ENCODE measurements at regions not wholly inside any gene's neighbourhood (a gene's known extent, or its start where the extent isn't known, plus 50 kb on each side); places are given as distances from the start of the nearest gene placed in this dataset.

DNA sequence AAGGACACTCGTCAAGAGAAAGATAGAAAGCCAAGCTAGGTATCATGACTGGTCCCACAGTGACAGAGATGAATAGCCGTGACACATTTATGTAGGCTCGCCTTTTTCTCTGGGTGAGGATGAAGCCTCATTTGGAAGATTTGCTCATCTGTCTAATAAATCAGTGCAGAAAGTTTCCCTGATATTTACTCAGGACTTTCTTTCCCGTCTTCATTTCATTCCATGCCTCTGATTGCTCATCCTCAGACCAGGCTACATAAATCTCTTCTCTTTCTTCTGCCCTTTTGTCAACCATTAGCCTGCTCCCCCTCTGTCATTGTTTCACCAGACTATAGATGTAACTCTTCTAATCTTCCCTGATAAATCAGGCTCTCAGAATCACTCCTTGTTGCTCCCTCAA lies 361.8 kb upstream of the MEIS1 start:
- H3K4me3 Mint-ChIP-seq = no peak overlapping the region
- Histone ChIP-seq H3K36me3 (replicated peaks in 1 of 2; ENCODE audit: control extremely low read depth in 1 of 2, control insufficient read depth in 1 of 2, extremely low read depth in 1 of 2, insufficient read depth in 2 of 2, low read length in 1 of 2) (no peaks in the 10 kb centered on the region), H3K4me3 (ENCODE audit: control extremely low read depth in 1 of 5, extremely low read depth in 1 of 5, insufficient read depth in 1 of 5, low read depth in 2 of 5, low read length in 4 of 5) (no peak overlapping the region), H3K9me3 (ENCODE audit: control extremely low read depth in 1 of 3, control insufficient read depth in 2 of 3, insufficient read depth in 1 of 3, low read length in 2 of 3) (no peaks in the 10 kb centered on the region), H3K27ac (ENCODE audit: low read length in 2 of 2) (no peak overlapping the region), H4K20me1 (ENCODE audit: control insufficient read depth, insufficient read depth, low read length, poor library complexity, severe bottlenecking) (no peaks in the 10 kb centered on the region), H3K27me3 (replicated peaks in 1 of 4; ENCODE audit: control extremely low read depth in 1 of 4, control insufficient read depth in 3 of 4, insufficient read depth in 4 of 4, low read length in 3 of 4) (no peaks in the 10 kb centered on the region), H3K79me2 (ENCODE audit: control insufficient read depth, insufficient read depth, low read length) (no peaks in the 10 kb centered on the region), H3K4me2 (replicated peaks; ENCODE audit: low read depth, low read length, poor library complexity, severe bottlenecking) (no peak overlapping the region), H3K9ac (ENCODE audit: low read length) (no peak overlapping the region), H2AFZ (ENCODE audit: insufficient read depth, low read depth, low read length, poor library complexity, severe bottlenecking) (no peak overlapping the region), H3K4me1 (ENCODE audit: control insufficient read depth in 2 of 2, insufficient read depth in 2 of 2, low read length in 2 of 2) (no peaks in the 10 kb centered on the region)
- ATAC-seq (ENCODE audit: low read depth) (no peak), DNase-seq (no peak)
- TF ChIP-seq, protein P1, sequence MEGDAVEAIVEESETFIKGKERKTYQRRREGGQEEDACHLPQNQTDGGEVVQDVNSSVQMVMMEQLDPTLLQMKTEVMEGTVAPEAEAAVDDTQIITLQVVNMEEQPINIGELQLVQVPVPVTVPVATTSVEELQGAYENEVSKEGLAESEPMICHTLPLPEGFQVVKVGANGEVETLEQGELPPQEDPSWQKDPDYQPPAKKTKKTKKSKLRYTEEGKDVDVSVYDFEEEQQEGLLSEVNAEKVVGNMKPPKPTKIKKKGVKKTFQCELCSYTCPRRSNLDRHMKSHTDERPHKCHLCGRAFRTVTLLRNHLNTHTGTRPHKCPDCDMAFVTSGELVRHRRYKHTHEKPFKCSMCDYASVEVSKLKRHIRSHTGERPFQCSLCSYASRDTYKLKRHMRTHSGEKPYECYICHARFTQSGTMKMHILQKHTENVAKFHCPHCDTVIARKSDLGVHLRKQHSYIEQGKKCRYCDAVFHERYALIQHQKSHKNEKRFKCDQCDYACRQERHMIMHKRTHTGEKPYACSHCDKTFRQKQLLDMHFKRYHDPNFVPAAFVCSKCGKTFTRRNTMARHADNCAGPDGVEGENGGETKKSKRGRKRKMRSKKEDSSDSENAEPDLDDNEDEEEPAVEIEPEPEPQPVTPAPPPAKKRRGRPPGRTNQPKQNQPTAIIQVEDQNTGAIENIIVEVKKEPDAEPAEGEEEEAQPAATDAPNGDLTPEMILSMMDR (IDR thresholded peaks at IDR 0.05) = no peak
- TF ChIP-seq EZH2 (IDR thresholded peaks at IDR 0.05; ENCODE audit: borderline replicate concordance, insufficient read depth, low read depth, low read length, poor library complexity, severe bottlenecking) = no peak
- ChIA-PET CTCF (no interaction called here), POLR2A (no interaction called here)
- intact Hi-C loops (cut with micrococcal nuclease) = no loop called here
- no peaks in the 10 kb centered on the region for H3K9me3 Mint-ChIP-seq (ENCODE audit: insufficient read depth)
- H3K27me3 Mint-ChIP-seq = no peaks in the 10 kb centered on the region
- no peak overlapping the region for H3K27ac Mint-ChIP-seq
- no peaks in the 10 kb centered on the region for H3K4me1 Mint-ChIP-seq
- WGBS (ENCODE audit: insufficient coverage) = 72% methylated on average over 2 of the region's 4 CpGs

DNA sequence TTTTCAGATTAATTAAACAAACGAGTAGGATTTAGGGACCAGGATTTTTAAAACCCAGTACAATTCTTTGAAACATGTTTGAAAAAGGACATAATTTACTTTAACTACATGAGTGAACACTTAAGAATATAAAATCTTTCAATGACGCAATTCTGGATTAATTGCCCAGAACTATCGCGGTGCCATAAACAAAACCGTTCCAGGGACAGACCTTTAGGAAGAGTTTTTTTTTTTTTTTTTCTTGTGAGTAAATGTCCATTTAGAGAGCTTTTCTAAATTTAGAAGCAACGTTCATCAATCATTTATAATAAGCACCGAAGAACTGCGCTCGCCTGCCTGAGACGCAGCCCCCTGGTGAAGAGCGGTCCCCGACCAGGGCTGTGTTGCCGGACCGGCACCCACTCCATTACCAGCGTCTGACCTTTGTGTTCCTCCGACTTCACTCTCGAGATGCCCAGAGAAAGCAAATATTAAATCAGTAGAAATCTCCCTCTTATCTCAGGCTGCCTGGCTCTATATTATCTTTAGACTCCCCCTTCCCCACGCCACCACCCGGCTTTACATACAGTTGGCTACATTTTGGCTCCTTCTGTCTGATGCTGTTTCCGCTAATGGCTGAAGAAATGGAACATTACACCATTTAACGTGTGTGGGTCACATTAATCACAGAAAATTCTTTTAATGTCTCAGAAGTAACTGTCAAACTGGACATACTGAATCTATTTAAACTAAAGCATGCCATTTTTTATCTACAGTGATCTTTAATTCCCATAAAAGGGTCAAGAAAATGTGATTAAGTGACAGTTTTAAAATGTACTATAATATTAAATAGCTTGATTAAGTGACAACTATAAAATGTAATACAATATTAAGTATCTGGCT lies 364.0 kb upstream of the MEIS1 start:
- intact Hi-C loops (cut with micrococcal nuclease) = no loop called here
- WGBS (ENCODE audit: insufficient coverage) = 92% methylated on average over 13 of the region's 21 CpGs
- Histone ChIP-seq H3K79me2 (ENCODE audit: control insufficient read depth, insufficient read depth, low read length) (no peaks in the 10 kb centered on the region), H3K4me3 (ENCODE audit: control extremely low read depth in 1 of 5, extremely low read depth in 1 of 5, insufficient read depth in 1 of 5, low read depth in 2 of 5, low read length in 4 of 5) (no peak overlapping the region), H3K9ac (ENCODE audit: low read length) (no peak overlapping the region), H3K27ac (ENCODE audit: low read length in 2 of 2) (no peak overlapping the region), H2AFZ (ENCODE audit: insufficient read depth, low read depth, low read length, poor library complexity, severe bottlenecking) (no peak overlapping the region), H3K27me3 (replicated peaks in 1 of 4; ENCODE audit: control extremely low read depth in 1 of 4, control insufficient read depth in 3 of 4, insufficient read depth in 4 of 4, low read length in 3 of 4) (no peaks in the 10 kb centered on the region), H3K4me1 (ENCODE audit: control insufficient read depth in 2 of 2, insufficient read depth in 2 of 2, low read length in 2 of 2) (no peaks in the 10 kb centered on the region), H3K4me2 (replicated peaks; ENCODE audit: low read depth, low read length, poor library complexity, severe bottlenecking) (no peak overlapping the region), H3K9me3 (ENCODE audit: control extremely low read depth in 1 of 3, control insufficient read depth in 2 of 3, insufficient read depth in 1 of 3, low read length in 2 of 3) (no peaks in the 10 kb centered on the region), H3K36me3 (replicated peaks in 1 of 2; ENCODE audit: control extremely low read depth in 1 of 2, control insufficient read depth in 1 of 2, extremely low read depth in 1 of 2, insufficient read depth in 2 of 2, low read length in 1 of 2) (no peaks in the 10 kb centered on the region), H4K20me1 (ENCODE audit: control insufficient read depth, insufficient read depth, low read length, poor library complexity, severe bottlenecking) (no peaks in the 10 kb centered on the region)
- ChIA-PET POLR2A (no interaction called here), CTCF (no interaction called here)
- no peak for DNase-seq
- H3K27me3 Mint-ChIP-seq = no peaks in the 10 kb centered on the region
- H3K4me3 Mint-ChIP-seq = no peak overlapping the region
- TF ChIP-seq, protein P1 (IDR thresholded peaks at IDR 0.05) = no peak
- TF ChIP-seq EZH2 (IDR thresholded peaks at IDR 0.05; ENCODE audit: borderline replicate concordance, insufficient read depth, low read depth, low read length, poor library complexity, severe bottlenecking) = no peak
- no peaks in the 10 kb centered on the region for H3K4me1 Mint-ChIP-seq
- ATAC-seq (ENCODE audit: low read depth) = no peak
- no peak overlapping the region for H3K27ac Mint-ChIP-seq
- H3K9me3 Mint-ChIP-seq (ENCODE audit: insufficient read depth) = no peaks in the 10 kb centered on the region

All from B cell (primary cell).